Lower leg skin (tissue), 4 donors: ENCODE measurements at regions not wholly inside any gene's neighbourhood (a gene's known extent, or its start where the extent isn't known, plus 50 kb on each side); places are given as distances from the start of the nearest gene placed in this dataset.

Experiments
- DNase-seq, 2 donors: peaks; one replicate each; pipeline ENCODE4 v3.0.0-alpha.2; 2019; ENCODE audit warnings: low spot score in 2 of 2
- H3K4me3 ChIP-seq: fragments of 200-600 bp; sonication (generic); 2 replicates; pipeline ENCODE4 v1.5.1; 2017; ENCODE audit warnings: mild to moderate bottlenecking, low read depth; ENCODE audit not compliant: poor library complexity, severe bottlenecking
- POLR2A ChIP-seq, 2 donors: fragments of 450-650 bp; IDR thresholded peaks; one replicate each; pipeline ENCODE4 v1.6.1; 2016 to 2017; ENCODE audit warnings: antibody characterized with exemption in 2 of 2, mild to moderate bottlenecking in 1 of 2, moderate library complexity in 1 of 2
- WGBS, 2 donors: methylation state at CpG; one replicate each; pipeline ENCODE4 v1.1.5; 2018; 5-methylcytosine and 5-hydroxymethylcytosine counted together
- intact Hi-C: fragments of 100-400 bp; cut with DNase I; formaldehyde crosslinking; loops from one replicate; pipeline ENCODE4 v1.15.0; 2023; ENCODE audit warnings: low total_unique reads
- TF ChIP-seq, protein P1 (sequence below), 3 donors: fragments of 450-650 bp; IDR thresholded peaks; one replicate each; pipeline ENCODE4 v1.5.1; 2016; ENCODE audit warnings: antibody characterized with exemption in 3 of 3, mild to moderate bottlenecking in 3 of 3, moderate library complexity in 2 of 3

DNA sequence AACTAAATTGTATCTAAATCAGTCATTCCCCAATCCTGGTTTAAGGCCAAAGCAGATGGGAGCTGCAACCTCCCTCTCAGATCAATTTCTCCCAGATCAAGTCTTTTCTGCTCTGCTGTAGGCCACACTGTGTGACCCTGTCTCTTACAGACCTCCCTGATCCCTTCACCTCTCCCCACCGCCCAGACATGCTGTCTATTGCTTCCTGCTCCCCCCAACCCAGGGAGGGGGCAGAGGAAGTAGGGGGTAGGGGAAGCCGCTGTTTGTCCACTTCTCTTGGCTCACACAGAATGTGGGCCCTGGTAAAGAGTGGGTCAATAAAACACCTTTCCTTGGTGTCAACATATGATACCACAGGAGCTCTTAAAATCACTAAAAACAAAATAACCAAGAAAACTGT lies 226.3 kb downstream of the ENC1 start:
- DNase-seq = no peak
- intact Hi-C loops = no loop called here
- H3K4me3 ChIP-seq = no peak overlapping the region
- WGBS, 2 donors = 71 to 92% methylated on average over 2 of the region's 2 CpGs
- TF ChIP-seq, protein P1, sequence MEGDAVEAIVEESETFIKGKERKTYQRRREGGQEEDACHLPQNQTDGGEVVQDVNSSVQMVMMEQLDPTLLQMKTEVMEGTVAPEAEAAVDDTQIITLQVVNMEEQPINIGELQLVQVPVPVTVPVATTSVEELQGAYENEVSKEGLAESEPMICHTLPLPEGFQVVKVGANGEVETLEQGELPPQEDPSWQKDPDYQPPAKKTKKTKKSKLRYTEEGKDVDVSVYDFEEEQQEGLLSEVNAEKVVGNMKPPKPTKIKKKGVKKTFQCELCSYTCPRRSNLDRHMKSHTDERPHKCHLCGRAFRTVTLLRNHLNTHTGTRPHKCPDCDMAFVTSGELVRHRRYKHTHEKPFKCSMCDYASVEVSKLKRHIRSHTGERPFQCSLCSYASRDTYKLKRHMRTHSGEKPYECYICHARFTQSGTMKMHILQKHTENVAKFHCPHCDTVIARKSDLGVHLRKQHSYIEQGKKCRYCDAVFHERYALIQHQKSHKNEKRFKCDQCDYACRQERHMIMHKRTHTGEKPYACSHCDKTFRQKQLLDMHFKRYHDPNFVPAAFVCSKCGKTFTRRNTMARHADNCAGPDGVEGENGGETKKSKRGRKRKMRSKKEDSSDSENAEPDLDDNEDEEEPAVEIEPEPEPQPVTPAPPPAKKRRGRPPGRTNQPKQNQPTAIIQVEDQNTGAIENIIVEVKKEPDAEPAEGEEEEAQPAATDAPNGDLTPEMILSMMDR (IDR thresholded peaks at IDR 0.05) = no peak
- no peak for TF ChIP-seq POLR2A (IDR thresholded peaks at IDR 0.05)

DNA sequence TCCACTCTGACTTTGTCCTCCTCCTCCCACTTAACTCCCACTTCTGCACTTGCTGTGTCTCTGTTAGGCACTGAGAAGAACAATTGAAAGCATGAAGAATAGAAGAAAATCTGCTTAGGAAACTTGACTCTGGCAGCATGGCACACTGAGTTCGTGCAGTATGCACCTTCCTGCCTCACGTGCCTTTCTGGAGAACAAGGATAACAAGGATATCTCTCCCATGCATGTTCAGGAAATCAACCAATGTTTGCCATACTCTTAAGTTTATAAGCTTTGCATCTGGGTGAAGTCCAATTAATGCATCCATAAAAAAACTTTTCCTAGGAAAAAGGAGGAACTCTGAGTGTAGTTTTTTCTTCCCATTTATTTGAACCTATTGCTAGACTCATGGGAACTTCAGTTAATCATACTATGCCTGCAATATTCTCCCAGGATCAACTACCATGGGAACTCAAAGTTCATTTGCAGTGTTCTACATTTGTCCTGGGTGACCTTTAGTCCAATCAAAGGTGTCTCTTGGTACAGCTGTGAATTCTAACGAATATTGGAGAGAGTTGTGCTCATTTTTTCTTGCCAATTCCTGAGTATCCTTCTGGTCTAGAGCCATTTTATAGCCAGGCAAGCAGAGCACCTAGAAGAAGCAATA lies 227.0 kb downstream of the ENC1 start:
- intact Hi-C loops = no loop called here
- DNase-seq = no peak
- TF ChIP-seq, protein P1 (IDR thresholded peaks at IDR 0.05) = no peak
- TF ChIP-seq POLR2A (IDR thresholded peaks at IDR 0.05) = no peak
- H3K4me3 ChIP-seq = no peak overlapping the region
- WGBS, 2 donors = 80 to 84% methylated on average over 3 of the region's 3 CpGs

DNA sequence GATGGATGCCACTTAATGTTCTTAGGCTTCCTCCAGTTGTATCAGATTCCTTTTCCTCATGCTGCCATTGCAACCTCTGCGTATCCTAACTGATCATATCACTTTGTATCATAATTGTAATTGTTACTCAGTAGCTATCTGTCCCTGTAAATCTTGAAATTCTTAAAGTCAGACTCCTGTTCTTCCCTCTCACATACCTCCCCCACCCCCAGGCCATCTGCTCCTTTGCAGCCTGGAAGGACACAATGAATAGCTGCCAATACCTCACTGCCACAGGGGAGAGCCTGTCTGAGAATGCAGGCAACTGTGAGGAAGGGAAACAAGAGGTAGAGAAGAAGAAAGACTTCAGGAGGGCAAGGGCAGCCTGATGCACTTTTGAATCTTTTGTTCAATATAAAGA lies 228.5 kb downstream of the ENC1 start:
- no peak for DNase-seq
- intact Hi-C loops = no loop called here
- H3K4me3 ChIP-seq = no peak overlapping the region
- TF ChIP-seq, protein P1 (IDR thresholded peaks at IDR 0.05) = no peak
- no peak for TF ChIP-seq POLR2A (IDR thresholded peaks at IDR 0.05)
- 0 to 68% methylated on average over 1 of the region's 1 CpG for WGBS, 2 donors

DNA sequence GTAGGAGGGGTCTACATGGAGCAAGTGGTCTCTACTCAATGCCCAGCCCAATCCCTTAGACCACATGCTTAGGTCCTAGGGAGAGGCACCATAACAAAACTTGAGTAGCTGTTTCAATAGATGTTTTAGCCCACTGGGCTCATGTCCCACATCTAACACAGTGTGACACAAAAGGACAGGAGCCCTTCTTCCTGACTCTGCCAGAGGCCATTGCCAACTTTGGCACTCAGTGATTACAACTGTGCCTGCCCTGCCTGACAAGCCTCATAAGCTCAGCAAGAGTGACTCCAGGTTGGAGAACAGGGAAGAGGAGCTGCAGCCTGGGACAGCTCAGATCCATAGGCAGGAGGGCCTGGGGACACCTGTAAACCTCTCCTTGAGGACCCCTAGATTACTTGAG lies 230.8 kb downstream of the ENC1 start:
- TF ChIP-seq POLR2A (IDR thresholded peaks at IDR 0.05) = no peak
- TF ChIP-seq, protein P1 (IDR thresholded peaks at IDR 0.05) = no peak
- DNase-seq = no peak
- no peak overlapping the region for H3K4me3 ChIP-seq
- intact Hi-C loops = no loop called here

DNA sequence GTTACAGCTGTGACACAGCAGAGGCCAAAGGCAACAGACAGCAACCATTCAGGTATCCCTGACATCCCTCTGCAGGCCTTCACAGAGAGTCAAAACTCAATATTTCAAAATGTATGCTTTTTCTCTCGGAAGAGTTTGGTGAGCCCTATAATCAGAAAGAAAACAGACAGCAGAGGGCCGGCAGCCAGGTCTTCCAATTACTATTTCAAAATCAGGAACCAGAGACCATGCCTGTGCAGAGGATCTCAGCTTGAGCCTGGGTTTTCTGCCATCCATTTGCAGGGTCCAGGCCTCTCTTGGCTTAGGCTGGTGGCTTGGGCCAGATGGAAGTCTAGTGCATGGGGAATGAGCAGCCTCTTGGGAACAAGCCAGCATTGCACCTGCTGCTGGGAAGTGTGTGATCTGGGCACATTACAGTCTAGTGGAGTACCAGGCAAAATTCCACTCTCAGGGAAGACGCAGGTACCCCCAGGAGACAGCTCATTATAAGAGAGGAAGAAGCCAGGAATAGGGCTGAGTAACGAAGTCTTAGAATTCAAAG lies 231.3 kb downstream of the ENC1 start:
- no peak for DNase-seq
- TF ChIP-seq, protein P1 (IDR thresholded peaks at IDR 0.05) = no peak
- WGBS, 2 donors = 94 to 99% methylated on average over 4 of the region's 4 CpGs
- no peak overlapping the region for H3K4me3 ChIP-seq
- intact Hi-C loops = no loop called here
